GM23248 (cell line): ENCODE measurements at regions not wholly inside any gene's neighbourhood (a gene's known extent, or its start where the extent isn't known, plus 50 kb on each side); places are given as distances from the start of the nearest gene placed in this dataset.

ENCODE experiments used
- DNase-seq: peaks from one replicate; pipeline ENCODE4 v3.0.0-alpha.2; 2015
- H2AFZ ChIP-seq: fragments of 200-600 bp; sonication (generic); 2 replicates; pipeline ENCODE4 v1.6.1; 2016; ENCODE audit warnings: antibody characterized with exemption
- H3F3A ChIP-seq: fragments of 200-600 bp; sonication (generic); 2 replicates; pipeline ENCODE4 v1.6.1; 2016; ENCODE audit warnings: mild to moderate bottlenecking, antibody characterized with exemption, mixed run types; ENCODE audit not compliant: insufficient read depth
- H3K27ac ChIP-seq: fragments of 200-600 bp; sonication (generic); 2 replicates; pipeline ENCODE4 v1.5.1; 2016; ENCODE audit warnings: mild to moderate bottlenecking
- H3K27me3 ChIP-seq: fragments of 200-600 bp; sonication (generic); replicated peaks from 2 replicates; pipeline ENCODE4 v1.6.1; 2016; ENCODE audit warnings: mild to moderate bottlenecking; ENCODE audit not compliant: insufficient read depth
- H3K36me3 ChIP-seq: fragments of 200-600 bp; sonication (generic); 2 replicates; pipeline ENCODE4 v1.6.1; 2016; ENCODE audit warnings: low read depth, mild to moderate bottlenecking
- H3K4me1 ChIP-seq: fragments of 200-600 bp; sonication (generic); 2 replicates; pipeline ENCODE4 v1.6.1; 2016; ENCODE audit warnings: mild to moderate bottlenecking; ENCODE audit not compliant: insufficient read depth
- H3K4me2 ChIP-seq: fragments of 200-600 bp; sonication (generic); one replicate; pipeline ENCODE4 v1.6.1; 2016; ENCODE audit warnings: mild to moderate bottlenecking; ENCODE audit not compliant: unreplicated experiment
- H3K4me3 ChIP-seq: fragments of 200-600 bp; sonication (generic); 2 replicates; pipeline ENCODE4 v1.5.1; 2016; ENCODE audit warnings: mild to moderate bottlenecking
- H3K79me2 ChIP-seq: fragments of 200-600 bp; sonication (generic); 2 replicates; pipeline ENCODE4 v1.6.1; 2016; ENCODE audit warnings: mild to moderate bottlenecking; ENCODE audit not compliant: insufficient read depth
- H3K9ac ChIP-seq: fragments of 200-600 bp; sonication (generic); 2 replicates; pipeline ENCODE4 v1.6.1; 2016; ENCODE audit warnings: mild to moderate bottlenecking
- H3K9me2 ChIP-seq: fragments of 200-600 bp; sonication (generic); 2 replicates; pipeline ENCODE4 v1.6.1; 2016; ENCODE audit warnings: mixed run types, mild to moderate bottlenecking, moderate library complexity; ENCODE audit not compliant: insufficient read depth
- H3K9me3 ChIP-seq: fragments of 200-600 bp; sonication (generic); one replicate; pipeline ENCODE4 v1.6.1; 2017; ENCODE audit warnings: low read depth
- H4K20me1 ChIP-seq: fragments of 200-600 bp; sonication (generic); 2 replicates; pipeline ENCODE4 v1.6.0; 2016; ENCODE audit not compliant: insufficient read depth
- EZH2 ChIP-seq: fragments of 200-600 bp; sonication (generic); IDR thresholded peaks from 2 replicates; pipeline ENCODE4 v1.6.1; 2018; ENCODE audit warnings: antibody characterized with exemption, mild to moderate bottlenecking; ENCODE audit not compliant: insufficient read depth, poor library complexity, severe bottlenecking
- EZH2phosphoT487 ChIP-seq: fragments of 200-600 bp; sonication (generic); IDR thresholded peaks from 2 replicates; pipeline ENCODE4 v1.6.1; 2018; ENCODE audit warnings: antibody characterized with exemption, moderate library complexity, mild to moderate bottlenecking, low read depth; ENCODE audit not compliant: insufficient read depth
- WGBS, 2 experiments: methylation state at CpG; one replicate each; pipeline ENCODE4 v1.1.6; 2015 to 2017; ENCODE audit warnings: low lambda C conversion rate in 2 of 2, low coverage in 1 of 2; ENCODE audit errors: missing lambda C conversion rate in 2 of 2; 5-methylcytosine and 5-hydroxymethylcytosine counted together
- in situ Hi-C: fragments of 300-500 bp; cut with MboI; formaldehyde crosslinking; loops from 2 replicates; pipeline ENCODE4 v1.15.0; 2020

GRCh38 chr2:235352541-235352940 is 141.3 kb upstream of the AGAP1 start:
- no peak overlapping the region for H3K4me2 ChIP-seq
- H4K20me1 ChIP-seq: no peaks in the 10 kb centered on the region
- H2AFZ ChIP-seq: no peak overlapping the region
- no peaks in the 10 kb centered on the region for H3K79me2 ChIP-seq
- no peak for DNase-seq
- H3F3A ChIP-seq: peaks cover 6% of the 10 kb centered on the region
- no peak overlapping the region for H3K9ac ChIP-seq
- 34 to 64% methylated on average over 3 to 4 of the region's 4 CpGs for WGBS, 2 experiments
- H3K4me3 ChIP-seq: no peak overlapping the region
- TF ChIP-seq EZH2: no peak
- TF ChIP-seq EZH2phosphoT487: no peak
- no peak overlapping the region for H3K27ac ChIP-seq
- H3K36me3 ChIP-seq: no peaks in the 10 kb centered on the region
- no peaks in the 10 kb centered on the region for H3K9me2 ChIP-seq
- no peaks in the 10 kb centered on the region for H3K9me3 ChIP-seq
- peaks cover 5% of the 10 kb centered on the region for H3K4me1 ChIP-seq
- in situ Hi-C loops: no loop called here
- H3K27me3 ChIP-seq: no peaks in the 10 kb centered on the region

DNA sequence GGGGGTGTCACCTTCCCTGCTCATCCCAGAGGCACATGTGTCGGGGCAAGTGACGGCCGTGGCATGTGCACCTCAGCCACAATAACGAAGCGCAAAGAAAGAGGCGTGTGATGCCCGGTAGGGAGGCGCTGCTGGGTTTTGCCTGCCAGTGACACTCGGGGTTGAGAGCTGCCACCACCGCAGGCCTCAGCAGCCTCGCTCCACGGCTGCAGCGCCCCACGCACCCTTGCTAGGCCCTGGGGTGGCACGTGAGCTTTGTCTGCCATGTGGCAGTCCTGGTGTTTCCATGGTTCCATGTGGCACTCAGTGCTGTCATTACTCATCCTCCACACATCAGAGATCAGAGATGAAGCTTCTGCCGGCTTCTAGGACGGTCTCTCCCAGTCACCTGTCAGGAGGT is 136.0 kb upstream of the AGAP1 start:
- Histone ChIP-seq H3K27ac (no peak overlapping the region), H3K9me3 (no peaks in the 10 kb centered on the region), H2AFZ (no peak overlapping the region), H3K27me3 (no peaks in the 10 kb centered on the region), H3K4me3 (no peak overlapping the region), H4K20me1 (no peaks in the 10 kb centered on the region), H3K9me2 (no peaks in the 10 kb centered on the region), H3K4me1 (peaks cover 10% of the 10 kb centered on the region; the same call in 1 of the 2 replicates), H3K9ac (no peak overlapping the region), H3K79me2 (no peaks in the 10 kb centered on the region), H3F3A (peaks cover 7% of the 10 kb centered on the region; the same call in 1 of the 2 replicates), H3K36me3 (no peaks in the 10 kb centered on the region), H3K4me2 (no peak overlapping the region)
- TF ChIP-seq EZH2 (no peak), EZH2phosphoT487 (no peak)
- 96% methylated on average over 17 of the region's 17 CpGs for WGBS, 2 experiments
- no peak for DNase-seq
- in situ Hi-C loops: no loop called here

GRCh38 chr2:235358981-235359471 is 134.8 kb upstream of the AGAP1 start:
- Histone ChIP-seq H4K20me1 (no peaks in the 10 kb centered on the region), H3K4me2 (no peak overlapping the region), H3K36me3 (no peaks in the 10 kb centered on the region), H3K9ac (no peak overlapping the region), H3K9me3 (no peaks in the 10 kb centered on the region), H3K9me2 (no peaks in the 10 kb centered on the region), H3K4me1 (peaks cover 10% of the 10 kb centered on the region; the same call in 1 of the 2 replicates), H3K27me3 (no peaks in the 10 kb centered on the region; the same call in 1 of the 2 replicates), H2AFZ (no peak overlapping the region), H3K79me2 (no peaks in the 10 kb centered on the region), H3F3A (peaks cover 7% of the 10 kb centered on the region; the same call in 1 of the 2 replicates), H3K4me3 (no peak overlapping the region), H3K27ac (no peak overlapping the region)
- in situ Hi-C loops: no loop called here
- TF ChIP-seq EZH2phosphoT487: no peak
- TF ChIP-seq EZH2: no peak
- WGBS, 2 experiments: 54 to 59% methylated on average over 9 of the region's 9 CpGs
- DNase-seq: peak; percentile 67

- no peak overlapping the region for H3K4me3 ChIP-seq
- H3K4me1 ChIP-seq: peaks cover 10% of the 10 kb centered on the region; the same call in 1 of the 2 replicates
- H3K9me2 ChIP-seq: no peaks in the 10 kb centered on the region
- H4K20me1 ChIP-seq: no peaks in the 10 kb centered on the region
- peaks cover 4% of the 10 kb centered on the region; the same call in 1 of the 2 replicates for H3K27me3 ChIP-seq
- no peak for TF ChIP-seq EZH2phosphoT487
- no peak for TF ChIP-seq EZH2
- WGBS, 2 experiments: 89 to 91% methylated on average over 4 of the region's 4 CpGs
- H3K36me3 ChIP-seq: no peaks in the 10 kb centered on the region
- H3K9me3 ChIP-seq: no peaks in the 10 kb centered on the region
- in situ Hi-C loops: no loop called here
- no peak overlapping the region for H3K9ac ChIP-seq
- H3K79me2 ChIP-seq: no peaks in the 10 kb centered on the region
- no peak overlapping the region for H3K4me2 ChIP-seq
- H3K27ac ChIP-seq: no peak overlapping the region
- H3F3A ChIP-seq: peaks cover 7% of the 10 kb centered on the region; the same call in 1 of the 2 replicates
- H2AFZ ChIP-seq: no peak overlapping the region
- no peak for DNase-seq
Observed at GRCh38 chr2:235360446-235360845, 133.4 kb upstream of the AGAP1 start.
